Uterus (tissue), 3 donors: ENCODE measurements at regions not wholly inside any gene's neighbourhood (a gene's known extent, or its start where the extent isn't known, plus 50 kb on each side); places are given as distances from the start of the nearest gene placed in this dataset.

Source experiments
- DNase-seq, 2 donors: peaks; one replicate each; pipeline ENCODE4 v3.0.0-alpha.2; 2019 to 2020
- H3K27ac ChIP-seq, 2 donors: fragments of 200-600 bp; sonication (generic); 1 replicate in 1 of 2; 2 replicates in 1 of 2; pipeline ENCODE4 v1.5.1; 2016 to 2018
- H3K27me3 ChIP-seq, 2 donors: fragments of 200-600 bp; sonication (generic); one replicate each; pipeline ENCODE4 v1.5.1; 2018 to 2019; ENCODE audit warnings: control low read depth in 1 of 2
- H3K36me3 ChIP-seq, 2 donors: fragments of 200-600 bp; sonication (generic); one replicate each; pipeline ENCODE4 v1.5.1; 2019; ENCODE audit warnings: control low read depth in 1 of 2
- H3K4me1 ChIP-seq, 2 donors: fragments of 200-600 bp; sonication (generic); one replicate each; pipeline ENCODE4 v1.5.1; 2018 to 2019; ENCODE audit warnings: control low read depth in 1 of 2
- H3K4me3 ChIP-seq, 2 donors: fragments of 200-600 bp; sonication (generic); 1 replicate in 1 of 2; 2 replicates in 1 of 2; pipeline ENCODE4 v1.5.1; 2018 to 2019; ENCODE audit warnings: mild to moderate bottlenecking in 1 of 2
- H3K9me3 ChIP-seq, 2 donors: fragments of 200-600 bp; sonication (generic); one replicate each; pipeline ENCODE4 v1.5.1; 2019; ENCODE audit warnings: control low read depth in 1 of 2
- POLR2A ChIP-seq, 2 donors: fragments of 450-650 bp; IDR thresholded peaks; one replicate each; pipeline ENCODE4 v1.6.1; 2016; ENCODE audit warnings: antibody characterized with exemption in 2 of 2, mild to moderate bottlenecking in 1 of 2, moderate library complexity in 1 of 2
- intact Hi-C: fragments of 100-400 bp; cut with DNase I; formaldehyde crosslinking; loops from one replicate; pipeline ENCODE4 v1.15.1; 2023; ENCODE audit warnings: low total_unique reads
- TF ChIP-seq, protein P1 (sequence below), 4 experiments: fragments of 200-600 bp in 2 of 4; fragments of 450-650 bp in 2 of 4; sonication (generic) in 2 of 4; IDR thresholded peaks; one replicate each; pipeline ENCODE4 v1.5.1; 2016 to 2019; ENCODE audit warnings: antibody characterized with exemption in 4 of 4, mild to moderate bottlenecking in 2 of 4, moderate library complexity in 1 of 4
- donor health status: DM: yes; HTN: yes; CAD: no.

- H3K4me3 ChIP-seq, result no peak overlapping the region
- H3K27me3 ChIP-seq, result no peaks in the 10 kb centered on the region
- H3K36me3 ChIP-seq, result no peaks in the 10 kb centered on the region
- no peak overlapping the region for H3K27ac ChIP-seq
- intact Hi-C loops, result no loop called here
- no peak for DNase-seq
- TF ChIP-seq, protein P1, sequence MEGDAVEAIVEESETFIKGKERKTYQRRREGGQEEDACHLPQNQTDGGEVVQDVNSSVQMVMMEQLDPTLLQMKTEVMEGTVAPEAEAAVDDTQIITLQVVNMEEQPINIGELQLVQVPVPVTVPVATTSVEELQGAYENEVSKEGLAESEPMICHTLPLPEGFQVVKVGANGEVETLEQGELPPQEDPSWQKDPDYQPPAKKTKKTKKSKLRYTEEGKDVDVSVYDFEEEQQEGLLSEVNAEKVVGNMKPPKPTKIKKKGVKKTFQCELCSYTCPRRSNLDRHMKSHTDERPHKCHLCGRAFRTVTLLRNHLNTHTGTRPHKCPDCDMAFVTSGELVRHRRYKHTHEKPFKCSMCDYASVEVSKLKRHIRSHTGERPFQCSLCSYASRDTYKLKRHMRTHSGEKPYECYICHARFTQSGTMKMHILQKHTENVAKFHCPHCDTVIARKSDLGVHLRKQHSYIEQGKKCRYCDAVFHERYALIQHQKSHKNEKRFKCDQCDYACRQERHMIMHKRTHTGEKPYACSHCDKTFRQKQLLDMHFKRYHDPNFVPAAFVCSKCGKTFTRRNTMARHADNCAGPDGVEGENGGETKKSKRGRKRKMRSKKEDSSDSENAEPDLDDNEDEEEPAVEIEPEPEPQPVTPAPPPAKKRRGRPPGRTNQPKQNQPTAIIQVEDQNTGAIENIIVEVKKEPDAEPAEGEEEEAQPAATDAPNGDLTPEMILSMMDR (IDR thresholded peaks at IDR 0.05), result no peak
- TF ChIP-seq POLR2A (IDR thresholded peaks at IDR 0.05), result no peak
- no peaks in the 10 kb centered on the region for H3K9me3 ChIP-seq
- no peaks in the 10 kb centered on the region for H3K4me1 ChIP-seq
These were observed 400.4 kb downstream of the ATP23 start for GRCh38 chr12:58341791-58342190.

DNA sequence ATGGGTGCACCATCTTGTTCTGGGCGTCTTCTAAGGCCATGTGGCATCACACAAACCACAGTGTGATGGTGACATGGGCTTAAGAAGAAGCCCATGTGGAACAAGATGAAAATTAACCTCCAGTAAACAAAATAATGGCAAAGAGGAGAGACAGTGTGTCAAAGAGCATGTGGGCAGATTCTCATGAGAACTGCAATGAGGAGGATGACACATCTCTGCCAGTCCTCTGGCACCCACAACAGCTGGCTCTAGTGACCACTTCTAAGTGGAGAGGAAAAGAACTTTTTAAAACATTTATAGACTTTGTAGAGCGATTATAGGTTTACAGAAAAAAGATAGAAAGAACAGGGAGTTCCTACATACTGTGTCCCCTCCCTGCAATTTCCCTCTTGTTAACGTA lies 401.4 kb downstream of the ATP23 start:
- intact Hi-C loops, result no loop called here
- no peaks in the 10 kb centered on the region for H3K27me3 ChIP-seq
- H3K9me3 ChIP-seq, result no peaks in the 10 kb centered on the region
- TF ChIP-seq POLR2A (IDR thresholded peaks at IDR 0.05), result no peak
- TF ChIP-seq, protein P1 (IDR thresholded peaks at IDR 0.05), result no peak
- H3K27ac ChIP-seq, result no peak overlapping the region
- H3K4me3 ChIP-seq, result no peak overlapping the region
- DNase-seq, result no peak
- H3K36me3 ChIP-seq, result no peaks in the 10 kb centered on the region
- H3K4me1 ChIP-seq, result no peaks in the 10 kb centered on the region

- intact Hi-C loops, result no loop called here
These were observed 404.8 kb downstream of the ATP23 start for GRCh38 chr12:58346032-58346632.

GRCh38 chr12:58347188-58347587 lies 405.8 kb downstream of the ATP23 start:
- no peaks in the 10 kb centered on the region for H3K9me3 ChIP-seq
- no peaks in the 10 kb centered on the region for H3K27me3 ChIP-seq
- H3K4me1 ChIP-seq, result no peaks in the 10 kb centered on the region
- TF ChIP-seq, protein P1 (IDR thresholded peaks at IDR 0.05), result no peak
- no peak for DNase-seq
- intact Hi-C loops, result no loop called here
- H3K36me3 ChIP-seq, result no peaks in the 10 kb centered on the region
- H3K4me3 ChIP-seq, result no peak overlapping the region
- H3K27ac ChIP-seq, result no peak overlapping the region

More at GRCh38 chr12:58346032-58346632, 404.8 kb downstream of the ATP23 start:
- no peaks in the 10 kb centered on the region for H3K36me3 ChIP-seq
- H3K9me3 ChIP-seq, result no peaks in the 10 kb centered on the region
- TF ChIP-seq, protein P1 (IDR thresholded peaks at IDR 0.05), result peak; percentile 71 to 78 (median 74)
- no peak for TF ChIP-seq POLR2A (IDR thresholded peaks at IDR 0.05)
- no peak for DNase-seq
- no peaks in the 10 kb centered on the region for H3K27me3 ChIP-seq
- no peak overlapping the region for H3K27ac ChIP-seq
- no peaks in the 10 kb centered on the region for H3K4me1 ChIP-seq
- no peak overlapping the region for H3K4me3 ChIP-seq

- Histone ChIP-seq H3K27ac (no peak overlapping the region), H3K4me3 (no peak overlapping the region), H3K9me3 (no peaks in the 10 kb centered on the region), H3K4me1 (no peaks in the 10 kb centered on the region), H3K36me3 (no peaks in the 10 kb centered on the region), H3K27me3 (no peaks in the 10 kb centered on the region)
- no peak for DNase-seq
- intact Hi-C loops, result no loop called here
- TF ChIP-seq POLR2A (IDR thresholded peaks at IDR 0.05), result no peak
- TF ChIP-seq, protein P1 (IDR thresholded peaks at IDR 0.05), result no peak
These were observed 406.3 kb downstream of the ATP23 start for GRCh38 chr12:58347691-58348090.
